Posterior cingulate gyrus (tissue), 11 donors: ENCODE measurements at regions not wholly inside any gene's neighbourhood (a gene's known extent, or its start where the extent isn't known, plus 50 kb on each side); places are given as distances from the start of the nearest gene placed in this dataset.

ENCODE experiments used
- DNase-seq, 10 donors: peaks; one replicate each; pipeline versions ENCODE4 v3.0.0 to v3.0.0-alpha.2; 2020 to 2021; ENCODE audit warnings: mixed read lengths in 3 of 10
- intact Hi-C: fragments of 100-400 bp; cut with DNase I; formaldehyde crosslinking; loops from one replicate; pipeline ENCODE4 v1.15.1; 2023

- intact Hi-C loops = no loop called here
- no peak for DNase-seq
Observed at GRCh38 chr10:91694170-91694794, 61.4 kb upstream of the PPP1R3C start.

- intact Hi-C loops = no loop called here
- DNase-seq = no peak
Observed at GRCh38 chr10:91691981-91692380, 59.1 kb upstream of the PPP1R3C start.

GRCh38 chr10:91690996-91691676 lies 58.3 kb upstream of the PPP1R3C start:
- DNase-seq = no peak
- intact Hi-C loops = no loop called here

- DNase-seq = no peak
- intact Hi-C loops = no loop called here
Observed at GRCh38 chr10:91690412-91690811, 57.5 kb upstream of the PPP1R3C start.

GRCh38 chr10:91689731-91690168 lies 56.9 kb upstream of the PPP1R3C start:
- intact Hi-C loops = no loop called here
- no peak for DNase-seq

- DNase-seq = no peak
- intact Hi-C loops = no loop called here
Observed at GRCh38 chr10:91684841-91685240, 52.0 kb upstream of the PPP1R3C start.

- no peak for DNase-seq
- intact Hi-C loops = no loop called here
Observed at GRCh38 chr10:91683975-91684374, 51.1 kb upstream of the PPP1R3C start.

- no peak for DNase-seq
- intact Hi-C loops = no loop called here
Observed at GRCh38 chr10:91682912-91683311, 50.0 kb upstream of the PPP1R3C start.
